Daoy (cell line): ENCODE measurements at regions not wholly inside any gene's neighbourhood (a gene's known extent, or its start where the extent isn't known, plus 50 kb on each side); places are given as distances from the start of the nearest gene placed in this dataset.

ENCODE experiments used
- DNase-seq: peaks from one replicate; pipeline ENCODE4 v3.0.0-alpha.2; 2015; ENCODE audit warnings: low read depth

DNA sequence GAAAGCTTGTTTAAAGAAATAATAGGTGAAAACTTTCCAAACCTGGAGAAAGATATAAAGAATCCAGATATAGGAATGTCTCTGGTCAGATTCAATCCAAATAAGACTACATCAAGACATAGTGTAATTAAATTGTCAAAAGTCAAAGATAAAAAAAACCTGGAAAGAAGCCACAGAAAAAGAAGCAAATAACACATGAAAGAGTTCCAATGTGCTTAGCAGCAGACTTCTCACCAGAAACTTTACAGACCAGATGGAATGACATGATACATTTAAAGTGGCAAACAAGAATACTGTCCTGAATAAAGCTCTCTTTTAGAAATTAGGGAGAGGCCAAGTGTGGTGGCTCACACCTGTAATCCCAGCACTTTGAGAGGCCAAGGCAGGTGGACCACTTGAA, 1039.9 kb downstream of the KCNT2 start:
- DNase-seq, result no peak

DNA sequence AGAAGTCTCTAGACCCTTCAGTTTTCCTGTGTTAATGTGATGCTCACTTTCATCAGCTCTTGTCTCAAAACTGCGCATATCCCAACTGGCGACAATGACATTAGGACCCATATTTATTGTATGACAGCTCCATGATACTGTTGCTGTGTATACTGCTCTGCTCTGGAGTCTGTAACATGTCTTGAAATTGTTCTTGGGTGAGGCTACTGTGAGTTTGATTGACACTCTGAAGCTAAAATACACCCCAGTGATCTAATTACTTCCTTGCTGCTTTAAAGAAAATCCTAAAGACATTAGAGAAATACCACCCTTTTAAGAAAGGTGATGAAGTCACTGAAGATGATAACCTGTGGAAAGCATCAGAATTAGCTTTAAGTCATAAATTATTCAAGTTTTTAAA, 1046.2 kb downstream of the KCNT2 start:
- DNase-seq, result no peak

DNA sequence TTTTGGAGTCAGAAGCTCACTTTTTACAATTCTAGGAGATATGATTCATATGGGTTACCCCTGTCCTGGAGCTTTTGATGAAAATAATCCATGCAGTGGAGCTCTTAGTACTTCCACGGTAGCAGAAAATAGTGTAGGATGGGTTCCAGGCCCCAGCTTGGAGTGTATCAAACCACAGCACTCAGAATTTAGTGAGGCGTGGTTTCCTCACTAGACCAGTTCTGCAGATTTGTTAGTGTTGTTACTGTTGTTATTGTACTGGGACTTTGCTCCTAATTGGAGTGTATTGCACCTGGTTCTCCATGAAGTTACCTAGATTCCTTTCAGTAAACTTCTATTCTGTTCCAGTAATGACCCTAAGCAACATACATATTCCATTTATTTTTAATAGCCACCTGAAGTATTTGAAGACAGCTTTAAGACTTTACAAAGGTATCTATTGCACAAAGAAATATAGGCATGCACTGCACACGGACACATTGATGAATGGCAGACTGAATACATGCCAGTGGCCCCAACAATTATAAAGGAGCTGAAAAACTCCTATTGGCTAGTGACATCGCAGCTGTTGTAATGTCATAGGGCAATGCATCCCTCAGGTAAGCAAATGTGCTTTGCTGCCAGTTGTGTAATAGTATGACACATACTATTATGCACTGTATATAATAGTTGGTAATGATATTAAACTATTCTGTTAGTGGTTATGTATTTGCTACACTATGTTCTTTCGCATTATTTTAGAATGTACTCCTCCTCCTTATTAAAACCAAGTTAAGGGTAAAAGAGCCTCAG, 1058.0 kb downstream of the KCNT2 start:
- no peak for DNase-seq

DNA sequence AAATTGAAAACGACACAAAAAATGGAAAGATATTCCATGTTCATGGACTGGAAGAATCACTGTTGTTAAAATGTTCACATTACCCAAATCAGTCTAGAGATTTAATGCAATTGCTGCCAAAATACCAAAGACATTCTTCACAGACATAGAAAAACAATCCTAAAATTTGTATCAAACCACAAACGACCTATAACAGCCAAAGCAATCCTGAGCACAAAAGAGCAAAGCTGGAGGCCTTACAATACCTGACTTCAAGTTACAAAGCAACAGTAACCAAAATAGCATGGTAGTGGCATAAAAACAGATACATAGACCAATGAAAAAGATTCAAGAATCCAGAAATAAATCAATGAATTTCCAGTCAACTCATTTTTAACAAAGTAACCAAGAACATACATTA, 1077.3 kb downstream of the KCNT2 start:
- peak; percentile 2 for DNase-seq

DNA sequence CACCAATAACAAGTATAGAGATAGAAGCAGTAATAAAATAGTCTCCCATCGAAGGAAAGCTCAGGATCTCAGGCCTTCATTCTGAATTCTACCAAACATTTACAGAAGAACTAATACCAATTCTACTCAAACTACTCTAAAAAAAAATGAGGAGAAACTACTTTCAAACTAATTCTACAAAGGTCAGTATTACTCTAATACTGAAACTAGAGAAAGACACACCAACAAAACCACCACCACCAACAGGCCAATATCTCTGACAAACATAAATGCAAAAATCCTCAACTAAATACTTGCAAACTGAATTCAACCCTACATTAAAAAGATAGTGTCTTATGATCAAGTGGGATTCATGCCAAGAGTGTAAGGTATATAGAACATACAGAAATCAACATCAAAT, 1078.4 kb downstream of the KCNT2 start:
- DNase-seq, result no peak

DNA sequence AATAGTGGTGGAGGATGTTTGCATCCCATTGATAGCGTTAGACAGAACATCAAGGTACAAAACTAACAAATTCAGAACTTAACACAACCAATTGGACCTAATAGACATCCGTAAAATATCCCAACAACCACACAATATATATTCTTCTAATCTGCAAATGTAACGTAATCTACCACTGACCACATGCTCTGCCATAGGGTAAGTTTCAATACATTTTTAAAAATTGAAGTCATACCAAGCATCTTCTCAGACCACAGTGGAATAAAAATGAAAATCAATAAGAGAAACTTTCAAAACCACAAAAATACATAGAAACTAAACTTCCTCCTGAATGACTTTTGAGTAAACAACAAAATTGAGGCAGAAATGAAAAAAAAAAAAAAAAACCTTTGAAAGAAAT, 1087.5 kb downstream of the KCNT2 start:
- DNase-seq, result no peak

DNA sequence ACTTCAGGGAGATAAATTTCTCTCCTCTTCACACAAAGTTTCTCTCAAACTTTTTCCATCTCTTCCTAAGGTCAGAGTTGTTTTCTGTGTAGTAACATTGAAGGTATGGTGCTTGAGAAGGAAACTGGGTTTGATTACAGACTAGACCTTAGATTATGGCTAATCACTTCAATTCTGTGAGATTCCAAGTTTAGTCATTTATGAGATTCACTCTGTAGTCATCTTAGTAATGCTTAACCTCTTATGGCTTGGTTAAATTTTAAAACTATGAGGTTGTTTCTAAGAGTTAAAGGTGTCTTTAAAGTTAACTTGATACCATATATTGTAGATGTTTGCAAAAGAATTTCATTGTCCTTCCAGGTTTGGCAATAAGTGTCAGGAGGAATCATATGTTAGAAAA, 1092.2 kb downstream of the KCNT2 start:
- no peak for DNase-seq

DNA sequence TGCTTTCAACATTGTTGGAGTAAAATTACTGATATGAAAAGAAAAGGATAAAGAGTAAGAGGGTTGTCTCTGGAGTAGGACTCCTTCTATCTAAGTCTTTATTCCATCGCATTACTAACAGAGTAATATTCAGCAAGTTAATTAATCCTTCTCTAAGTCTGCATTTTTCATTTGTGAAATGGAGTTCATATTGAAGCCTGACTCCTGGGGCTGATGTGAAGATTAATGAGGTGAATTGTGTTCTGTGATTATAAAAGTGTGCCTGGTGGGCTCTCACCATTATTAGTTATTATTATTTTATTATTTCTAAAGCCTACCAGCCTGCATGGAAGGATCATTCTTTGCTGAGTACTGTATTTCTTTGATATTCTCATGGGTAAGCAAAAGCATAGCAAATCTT, 1096.7 kb downstream of the KCNT2 start:
- no peak for DNase-seq

DNA sequence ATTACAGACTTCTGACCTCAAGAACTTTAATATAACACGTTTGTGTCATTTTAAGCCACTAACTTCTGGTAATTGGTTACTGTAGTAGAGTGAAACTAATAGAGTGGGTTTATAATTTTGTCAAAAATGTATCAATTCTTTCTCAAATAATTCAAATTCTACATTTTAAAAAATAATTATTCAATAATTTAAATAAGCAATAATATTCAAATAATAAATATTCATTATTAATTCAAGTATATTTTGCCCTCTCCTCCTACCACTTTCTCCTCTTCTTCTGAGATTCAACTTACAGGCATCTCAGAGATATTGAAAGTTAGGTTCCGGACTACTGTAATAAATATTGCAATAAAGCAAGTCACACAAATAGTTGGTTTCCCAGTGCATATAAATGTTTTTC, 1107.1 kb downstream of the KCNT2 start:
- DNase-seq, result no peak

DNA sequence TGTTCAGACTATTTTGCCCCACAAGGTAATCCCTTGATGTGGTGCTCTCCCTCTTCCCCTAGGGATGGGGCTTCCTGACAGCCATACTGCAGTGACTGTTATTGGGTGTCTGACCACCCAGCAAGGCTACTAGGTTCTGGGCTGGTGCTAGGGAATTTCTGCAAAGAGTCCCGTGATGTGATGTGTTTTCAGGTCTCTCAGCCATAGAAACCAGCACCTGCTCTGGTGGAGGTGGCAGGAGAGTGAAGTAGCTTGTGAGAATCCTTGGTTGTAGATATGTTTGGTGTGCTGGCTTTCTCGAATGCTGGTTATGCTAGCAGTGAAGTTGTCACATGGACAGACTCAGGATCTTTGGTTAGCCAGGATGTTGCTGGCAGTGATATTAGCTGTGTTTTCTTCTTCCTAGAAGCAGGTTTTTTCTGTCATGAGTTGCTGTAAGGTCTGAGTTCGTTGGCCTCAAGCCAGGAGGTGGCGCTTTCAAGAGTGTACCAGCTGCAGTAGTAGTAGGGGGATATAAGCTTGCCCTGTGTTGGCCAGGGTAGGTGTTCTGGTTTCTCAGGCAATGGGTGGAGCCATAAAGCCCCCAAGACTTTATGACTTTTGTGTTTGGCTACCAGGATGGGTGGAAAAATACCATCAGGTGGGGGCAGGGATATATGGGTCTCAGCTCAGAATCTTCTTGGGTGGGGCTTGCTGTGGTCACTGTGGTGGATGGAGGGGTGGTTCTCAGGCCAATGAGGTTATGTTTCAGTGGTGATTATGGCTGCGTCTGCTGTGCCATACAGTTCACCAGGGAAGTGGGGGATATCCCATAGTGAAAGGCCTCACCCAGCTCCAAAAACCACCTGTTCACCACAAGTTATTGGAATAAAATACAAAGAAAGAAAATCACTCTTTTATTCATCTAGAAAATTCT, 1112.3 kb downstream of the KCNT2 start:
- no peak for DNase-seq

DNA sequence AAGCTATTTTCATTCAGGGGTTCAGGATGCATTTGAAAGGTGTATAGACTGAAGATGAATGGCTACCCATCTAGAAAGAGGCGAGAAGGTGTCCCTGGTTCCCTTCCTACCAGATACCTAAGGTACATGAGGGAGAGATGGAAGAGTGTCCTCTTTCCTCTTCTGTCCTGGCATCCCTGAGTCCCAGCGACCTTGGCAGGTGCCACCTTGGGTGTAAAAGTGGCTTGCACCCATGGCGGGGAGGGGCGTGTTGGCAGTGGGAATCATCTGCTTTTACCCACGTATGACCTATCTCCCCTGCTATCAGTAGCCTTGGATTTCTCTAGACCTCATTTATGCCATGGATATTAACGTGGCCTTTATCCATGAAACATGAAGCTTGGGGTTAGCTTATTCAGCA, 1126.1 kb downstream of the KCNT2 start:
- DNase-seq, result no peak

DNA sequence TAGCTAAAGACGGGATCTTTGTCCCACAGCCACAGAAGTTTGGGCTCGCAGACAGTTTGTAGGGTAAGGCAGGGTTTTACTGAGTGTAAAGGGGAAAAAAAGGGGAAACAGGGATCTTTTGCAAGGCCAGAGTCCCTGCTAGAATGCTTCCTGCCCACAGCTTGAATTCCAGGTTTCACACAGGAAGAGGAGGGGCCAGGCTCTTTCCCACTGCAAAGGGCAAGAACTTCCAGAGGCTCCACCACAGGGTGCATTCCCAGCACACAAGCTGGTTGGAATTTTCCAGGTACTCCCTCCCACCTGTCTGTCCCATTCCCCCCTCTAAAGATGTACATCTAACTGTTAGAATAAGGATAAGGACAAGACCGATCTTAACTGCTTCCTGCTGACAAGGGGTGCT, 1126.9 kb downstream of the KCNT2 start:
- no peak for DNase-seq

DNA sequence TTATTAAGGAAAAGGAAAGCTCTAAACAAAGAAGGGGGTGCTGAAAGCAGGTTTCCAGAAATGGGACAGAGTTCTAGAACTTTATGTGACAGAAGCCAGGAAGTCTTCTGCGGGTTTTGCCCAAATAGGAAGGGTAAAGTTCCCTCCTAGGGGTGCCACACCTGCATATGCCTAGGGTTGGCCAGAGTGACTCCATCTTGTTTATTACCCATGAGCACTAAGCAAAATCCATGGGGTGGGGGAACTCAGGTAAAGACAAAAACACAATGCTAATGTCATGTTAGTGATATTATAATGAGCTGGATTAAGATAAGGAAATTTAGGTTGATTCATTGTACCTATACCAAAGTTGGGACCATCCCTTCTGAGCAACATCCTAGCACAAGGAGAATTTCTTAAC, 1132.7 kb downstream of the KCNT2 start:
- DNase-seq, result no peak

DNA sequence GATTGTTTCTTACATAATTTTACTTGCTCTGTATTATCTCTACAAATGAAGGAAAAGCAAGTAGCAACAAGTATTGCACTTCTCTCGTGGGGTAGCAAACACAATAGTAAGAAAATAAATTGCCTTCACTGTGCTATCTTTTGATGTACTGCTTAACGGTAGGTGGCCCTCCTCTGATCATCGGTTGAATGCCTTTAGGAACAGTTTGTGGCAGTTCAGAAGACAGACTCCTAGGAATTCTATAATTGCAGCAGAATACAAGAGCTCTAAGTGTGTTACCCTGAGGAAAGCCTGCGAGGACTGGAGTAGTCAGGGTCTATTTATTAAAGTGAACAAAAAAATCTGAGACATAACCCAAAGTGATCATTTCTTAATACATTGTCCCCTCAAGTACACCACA, 1135.9 kb downstream of the KCNT2 start:
- no peak for DNase-seq

DNA sequence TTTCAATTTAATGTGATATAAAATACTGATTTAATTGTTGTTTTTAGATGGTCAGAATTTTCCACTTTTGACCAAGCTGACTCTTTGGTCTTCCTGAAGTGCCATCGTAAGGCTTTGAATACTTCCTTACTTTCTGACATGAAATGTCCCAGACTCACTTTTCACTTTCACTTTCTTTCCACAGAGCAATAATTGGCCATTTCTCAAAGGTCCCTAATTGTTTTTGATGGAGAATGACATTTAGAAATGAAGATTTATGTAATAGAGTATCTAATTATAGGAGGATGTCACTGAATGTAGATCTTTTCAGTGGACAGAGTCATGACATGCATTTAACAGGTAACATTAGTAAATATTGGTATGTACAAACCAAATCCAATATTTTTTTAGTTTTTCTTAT, 1141.6 kb downstream of the KCNT2 start:
- no peak for DNase-seq

DNA sequence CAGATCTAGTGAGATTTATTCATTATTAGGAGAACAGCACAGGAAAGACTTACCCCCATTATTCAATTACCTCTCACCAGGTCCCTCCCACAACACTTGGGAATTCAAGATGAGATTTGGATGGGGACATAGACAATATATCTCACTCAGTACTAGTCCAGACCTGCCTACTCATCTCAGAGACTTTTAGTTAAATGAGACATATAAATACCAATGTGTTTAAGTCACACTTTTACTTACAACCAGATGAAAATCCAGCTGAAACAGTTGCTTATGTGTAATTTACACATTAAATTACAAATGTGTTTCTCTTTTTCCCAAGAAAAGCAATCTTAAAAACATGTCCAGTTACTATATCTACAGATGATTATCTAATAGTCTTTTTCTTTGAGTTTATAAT, 1145.6 kb downstream of the KCNT2 start:
- DNase-seq, result no peak

DNA sequence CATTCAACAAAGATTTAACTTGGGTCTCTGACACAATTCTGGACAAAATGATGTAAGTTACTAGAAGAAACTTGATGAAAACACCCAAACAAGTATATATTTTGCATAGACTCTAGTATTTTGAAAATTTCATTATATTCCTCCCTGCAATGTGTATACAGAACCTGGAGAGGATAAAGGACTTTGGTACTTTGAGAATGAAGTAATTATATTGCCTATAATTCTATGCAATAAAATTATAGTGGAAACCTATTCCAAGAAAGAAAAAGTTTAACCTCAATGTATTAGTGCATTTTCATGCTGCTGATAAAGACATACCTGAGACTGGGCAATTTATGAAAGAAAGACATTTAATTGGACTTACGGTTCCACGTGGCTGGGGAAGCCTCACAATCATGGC, 1146.1 kb downstream of the KCNT2 start:
- no peak for DNase-seq

DNA sequence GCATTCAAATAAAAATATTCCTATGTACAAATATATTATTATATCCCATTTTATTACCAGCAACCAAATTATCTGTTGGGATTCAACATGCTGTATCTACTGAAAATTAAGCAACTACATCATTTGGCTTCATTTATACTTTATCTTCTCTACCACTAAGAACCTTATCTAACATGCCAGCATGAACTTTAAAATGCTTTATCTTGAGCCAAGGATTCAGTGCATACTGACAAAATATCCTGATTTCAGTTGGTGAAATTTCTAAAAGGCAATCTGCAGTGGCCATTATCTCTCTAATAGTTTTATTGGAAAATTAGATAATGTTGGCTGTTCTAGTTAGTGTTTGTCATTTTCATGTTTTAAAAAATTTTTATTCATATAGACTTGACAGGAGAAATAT, 1149.9 kb downstream of the KCNT2 start:
- no peak for DNase-seq

DNA sequence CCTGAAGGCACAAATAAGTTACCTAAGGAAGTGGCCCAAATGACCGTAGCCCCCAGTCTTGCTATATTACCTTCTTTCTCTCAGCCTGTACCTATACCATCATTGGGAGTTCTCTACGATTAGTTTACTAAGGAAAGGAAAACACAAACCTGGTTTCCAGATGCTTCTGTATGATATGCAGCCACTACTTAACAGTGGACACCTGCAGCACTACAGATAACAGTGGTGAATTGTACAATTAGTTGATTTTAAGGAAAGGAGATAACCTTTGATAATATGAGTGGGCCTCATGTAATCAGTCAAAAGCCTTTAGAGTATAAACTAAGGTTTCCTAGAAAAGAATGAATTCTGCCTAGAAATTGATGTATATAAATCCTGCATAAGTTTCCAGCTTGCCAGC, 1157.4 kb downstream of the KCNT2 start:
- DNase-seq, result no peak

DNA sequence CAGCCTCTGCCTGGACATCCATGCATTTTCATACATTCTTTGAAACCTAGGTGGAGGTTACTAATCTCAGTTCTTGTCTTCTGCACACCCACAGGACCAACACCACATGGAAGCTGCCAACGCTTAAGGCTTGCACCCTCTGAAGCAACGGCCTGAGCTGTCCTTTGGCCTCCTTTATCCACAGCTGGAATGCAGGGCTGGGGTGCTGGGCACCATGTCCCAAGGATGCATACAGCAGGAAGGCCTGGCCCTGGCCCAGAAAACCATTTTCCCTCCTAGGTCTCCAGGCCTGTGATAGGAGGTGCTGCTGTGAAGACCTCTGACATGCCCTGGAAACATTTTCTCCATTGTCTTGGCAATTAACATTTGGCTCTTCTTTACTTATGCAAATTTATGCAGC, 1168.6 kb downstream of the KCNT2 start:
- no peak for DNase-seq

DNA sequence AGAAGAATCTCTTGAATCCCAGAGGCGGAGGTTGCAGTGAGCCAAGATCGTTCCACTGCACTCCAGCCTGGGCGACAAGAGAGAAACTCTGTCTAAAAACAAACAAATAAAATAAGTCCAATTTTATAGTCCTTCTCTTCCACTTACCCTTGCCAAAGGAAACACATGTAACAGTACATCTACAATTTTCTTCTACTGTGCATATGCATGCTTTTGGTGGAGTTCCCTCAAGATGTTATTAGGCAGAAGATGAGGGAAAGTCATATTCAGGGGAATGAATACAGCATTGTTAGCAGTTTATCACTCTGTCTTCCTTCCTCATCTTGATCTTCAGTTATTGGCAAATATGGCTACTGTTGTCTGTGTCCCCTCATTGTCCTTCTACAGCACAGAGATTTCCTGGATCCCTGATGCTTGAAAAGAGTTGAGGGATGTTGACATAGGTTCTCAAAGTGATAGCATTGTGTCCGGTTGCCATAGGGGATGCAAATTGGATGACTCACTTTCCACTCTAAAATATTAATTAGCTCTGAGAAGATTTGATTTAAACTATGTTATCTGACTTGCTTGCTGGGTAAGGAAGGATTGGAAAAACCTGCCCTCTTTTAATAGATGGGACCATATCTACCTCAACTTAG, 1173.6 kb downstream of the KCNT2 start:
- no peak for DNase-seq

DNA sequence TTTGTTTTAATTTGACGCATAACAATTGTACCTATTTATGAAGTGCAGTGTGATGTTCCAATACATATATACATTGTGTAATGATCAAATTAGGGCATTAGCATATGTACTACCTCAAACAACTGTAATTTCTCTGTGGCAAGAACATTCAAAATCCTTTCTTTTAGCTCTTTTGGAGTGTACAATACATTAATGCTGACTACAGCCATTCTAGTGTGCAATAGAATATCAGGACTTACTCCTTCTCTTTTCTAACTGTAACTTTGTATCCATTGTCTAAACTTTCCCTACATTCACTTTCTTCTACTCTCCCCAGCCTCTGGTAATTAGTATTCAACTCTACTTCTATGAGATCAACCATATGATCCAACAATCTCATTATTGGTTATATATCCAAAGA, 1177.4 kb downstream of the KCNT2 start:
- DNase-seq, result no peak

DNA sequence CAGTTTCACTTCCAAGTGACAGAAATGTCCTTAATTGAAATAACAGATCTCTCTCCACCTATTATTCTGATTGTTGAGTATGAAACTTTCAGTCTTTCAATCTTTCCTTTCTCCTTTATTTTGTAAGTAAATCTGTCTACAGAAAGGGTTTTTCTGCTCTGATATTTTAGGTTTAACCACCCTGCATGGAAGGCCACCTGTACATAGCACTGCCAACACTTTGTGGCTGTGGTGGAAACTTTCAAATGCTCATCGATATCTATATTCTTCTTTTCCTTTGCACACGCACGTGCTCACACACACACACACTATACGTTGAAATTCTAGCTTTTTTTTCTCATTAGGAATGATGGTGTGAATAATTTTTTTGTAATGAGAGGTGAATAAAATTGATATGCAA, 1179.3 kb downstream of the KCNT2 start:
- DNase-seq, result no peak
